ENCODE measurements at regions not wholly inside any gene's neighbourhood (a gene's known extent, or its start where the extent isn't known, plus 50 kb on each side); places are given as distances from the start of the nearest gene placed in this dataset.

DNA sequence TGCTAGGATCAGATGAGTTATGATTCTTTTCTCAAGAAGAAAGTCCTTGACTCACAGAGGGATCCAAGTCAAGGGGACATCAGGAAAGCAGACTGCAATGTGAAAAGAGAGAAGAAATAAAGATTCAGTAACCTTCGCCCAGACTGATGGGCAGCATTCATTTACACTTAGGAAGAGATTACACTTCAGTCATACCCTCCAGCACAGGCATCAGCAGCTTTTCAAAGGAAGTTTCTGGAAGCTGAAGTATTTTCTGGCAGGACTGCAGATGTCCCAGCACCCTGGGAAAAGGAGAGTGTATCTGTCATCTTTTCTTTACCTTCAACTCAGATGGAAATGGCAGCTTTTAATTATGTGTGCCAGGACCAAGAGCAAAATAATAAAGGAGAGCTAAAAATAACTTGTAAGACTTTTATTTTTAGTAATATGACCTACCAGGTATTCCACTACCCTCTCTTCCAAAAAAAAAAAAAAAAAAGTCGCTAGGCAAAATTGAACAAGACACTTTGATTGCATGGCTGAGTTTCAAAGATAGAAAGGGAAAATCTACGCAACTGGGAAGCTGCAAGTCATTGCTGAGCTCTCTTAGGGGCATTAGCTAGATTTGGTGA is 712.1 kb downstream of the EPM2A start:
- H3K4me3 Mint-ChIP-seq, result no peak overlapping the region
- peaks cover 10% of the 10 kb centered on the region for H3K27me3 Mint-ChIP-seq
- no peak overlapping the region for H3K4me3 ChIP-seq (ENCODE audit: low read length)
- ChIA-PET CTCF (no interaction called here), POLR2A (no interaction called here)
- TF ChIP-seq, protein P1, sequence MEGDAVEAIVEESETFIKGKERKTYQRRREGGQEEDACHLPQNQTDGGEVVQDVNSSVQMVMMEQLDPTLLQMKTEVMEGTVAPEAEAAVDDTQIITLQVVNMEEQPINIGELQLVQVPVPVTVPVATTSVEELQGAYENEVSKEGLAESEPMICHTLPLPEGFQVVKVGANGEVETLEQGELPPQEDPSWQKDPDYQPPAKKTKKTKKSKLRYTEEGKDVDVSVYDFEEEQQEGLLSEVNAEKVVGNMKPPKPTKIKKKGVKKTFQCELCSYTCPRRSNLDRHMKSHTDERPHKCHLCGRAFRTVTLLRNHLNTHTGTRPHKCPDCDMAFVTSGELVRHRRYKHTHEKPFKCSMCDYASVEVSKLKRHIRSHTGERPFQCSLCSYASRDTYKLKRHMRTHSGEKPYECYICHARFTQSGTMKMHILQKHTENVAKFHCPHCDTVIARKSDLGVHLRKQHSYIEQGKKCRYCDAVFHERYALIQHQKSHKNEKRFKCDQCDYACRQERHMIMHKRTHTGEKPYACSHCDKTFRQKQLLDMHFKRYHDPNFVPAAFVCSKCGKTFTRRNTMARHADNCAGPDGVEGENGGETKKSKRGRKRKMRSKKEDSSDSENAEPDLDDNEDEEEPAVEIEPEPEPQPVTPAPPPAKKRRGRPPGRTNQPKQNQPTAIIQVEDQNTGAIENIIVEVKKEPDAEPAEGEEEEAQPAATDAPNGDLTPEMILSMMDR (IDR thresholded peaks at IDR 0.05), result no peak
- H3K27ac Mint-ChIP-seq, result no peak overlapping the region
- no peaks in the 10 kb centered on the region for H3K9me3 Mint-ChIP-seq
- no peak for DNase-seq
- no peaks in the 10 kb centered on the region for H3K9me3 ChIP-seq (ENCODE audit: control insufficient read depth in 1 of 2, insufficient read depth in 1 of 2, low read length in 2 of 2)
- H3K27ac ChIP-seq (ENCODE audit: low read depth in 1 of 2, low read length in 2 of 2), result no peak overlapping the region
- intact Hi-C loops (cut with DNase I, micrococcal nuclease), result loop anchor here in 1 of 2 experiments (10.0 kb wide), 2 partner anchors 438 to 1448 kb away; no protein-coding TSS in a partner anchor
- no peaks in the 10 kb centered on the region for H3K36me3 ChIP-seq (ENCODE audit: insufficient read depth, low read length)
- no peaks in the 10 kb centered on the region for H3K27me3 ChIP-seq (ENCODE audit: control insufficient read depth in 1 of 2, insufficient read depth in 2 of 2, low read length in 2 of 2)
- ATAC-seq (ENCODE audit: poor library complexity), result no peak
- no peaks in the 10 kb centered on the region for H3K4me1 Mint-ChIP-seq (ENCODE audit: low read depth)
- no peaks in the 10 kb centered on the region for H3K4me1 ChIP-seq (ENCODE audit: insufficient read depth, low read length)
- H3K36me3 Mint-ChIP-seq (ENCODE audit: low read depth), result no peaks in the 10 kb centered on the region

DNA sequence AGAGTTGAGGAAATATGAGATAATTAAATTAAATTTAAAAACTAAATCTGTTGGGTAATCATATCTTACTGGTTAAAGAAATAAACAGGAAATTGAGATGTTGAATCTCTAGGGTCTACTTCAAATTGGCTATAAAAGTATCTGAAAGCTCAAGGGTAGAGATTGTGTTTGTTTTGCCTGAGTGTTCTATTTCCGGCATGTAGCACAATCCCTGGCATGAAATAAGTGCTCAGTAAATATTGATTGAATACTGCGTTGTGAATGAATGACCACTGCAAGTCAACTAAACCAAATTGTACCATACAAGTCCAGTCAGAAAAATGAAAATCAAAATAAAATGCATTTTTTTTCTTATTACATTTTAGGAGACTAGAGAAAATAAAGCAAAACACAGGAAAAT is 709.8 kb downstream of the EPM2A start:
- Mint-ChIP-seq H3K4me3 (no peak overlapping the region), H3K36me3 (ENCODE audit: low read depth) (no peaks in the 10 kb centered on the region), H3K9me3 (no peaks in the 10 kb centered on the region), H3K4me1 (ENCODE audit: low read depth) (no peaks in the 10 kb centered on the region), H3K27ac (no peak overlapping the region), H3K27me3 (peaks cover 20% of the 10 kb centered on the region)
- DNase-seq, result no peak
- Histone ChIP-seq H3K27me3 (ENCODE audit: control insufficient read depth in 1 of 2, insufficient read depth in 2 of 2, low read length in 2 of 2) (no peaks in the 10 kb centered on the region), H3K36me3 (ENCODE audit: insufficient read depth, low read length) (no peaks in the 10 kb centered on the region), H3K9me3 (ENCODE audit: control insufficient read depth in 1 of 2, insufficient read depth in 1 of 2, low read length in 2 of 2) (no peaks in the 10 kb centered on the region), H3K4me1 (ENCODE audit: insufficient read depth, low read length) (no peaks in the 10 kb centered on the region), H3K4me3 (ENCODE audit: low read length) (no peak overlapping the region), H3K27ac (ENCODE audit: low read depth in 1 of 2, low read length in 2 of 2) (no peak overlapping the region)
- ChIA-PET CTCF (no interaction called here), POLR2A (no interaction called here)
- intact Hi-C loops (cut with DNase I, micrococcal nuclease), result loop anchor here in 1 of 2 experiments (10.0 kb wide), 2 partner anchors 441 to 1451 kb away; no protein-coding TSS in a partner anchor
- TF ChIP-seq, protein P1 (IDR thresholded peaks at IDR 0.05), result no peak
- no peak for ATAC-seq (ENCODE audit: poor library complexity)

DNA sequence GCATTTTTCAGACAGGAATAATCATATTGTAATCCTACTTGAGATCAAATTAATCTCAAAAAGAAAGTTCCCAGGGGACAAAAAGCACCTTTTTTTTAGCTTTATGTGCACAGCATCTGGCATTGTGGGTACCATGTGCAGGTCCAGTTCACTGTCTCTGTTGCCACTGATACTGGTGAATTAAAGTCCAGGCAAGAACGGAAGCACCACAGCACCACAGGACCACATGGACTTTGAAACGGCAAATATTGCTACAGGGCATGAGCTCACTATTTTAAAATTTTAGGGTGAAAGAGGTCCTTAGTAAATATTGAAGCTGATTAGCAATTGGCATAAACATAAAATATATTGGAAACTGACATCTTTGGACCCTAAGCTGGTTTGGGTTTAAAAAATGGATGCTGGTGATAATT is 709.0 kb downstream of the EPM2A start:
- H3K27ac Mint-ChIP-seq, result no peak overlapping the region
- Histone ChIP-seq H3K27me3 (ENCODE audit: control insufficient read depth in 1 of 2, insufficient read depth in 2 of 2, low read length in 2 of 2) (no peaks in the 10 kb centered on the region), H3K4me1 (ENCODE audit: insufficient read depth, low read length) (no peaks in the 10 kb centered on the region), H3K4me3 (ENCODE audit: low read length) (no peak overlapping the region), H3K36me3 (ENCODE audit: insufficient read depth, low read length) (no peaks in the 10 kb centered on the region), H3K27ac (ENCODE audit: low read depth in 1 of 2, low read length in 2 of 2) (no peak overlapping the region), H3K9me3 (ENCODE audit: control insufficient read depth in 1 of 2, insufficient read depth in 1 of 2, low read length in 2 of 2) (no peaks in the 10 kb centered on the region)
- no peak for ATAC-seq (ENCODE audit: poor library complexity)
- H3K9me3 Mint-ChIP-seq, result no peaks in the 10 kb centered on the region
- intact Hi-C loops (cut with DNase I, micrococcal nuclease), result loop anchor here in 1 of 2 experiments (10.0 kb wide), 2 partner anchors 441 to 1451 kb away; no protein-coding TSS in a partner anchor
- H3K27me3 Mint-ChIP-seq, result peaks cover 25% of the 10 kb centered on the region
- ChIA-PET POLR2A (no interaction called here), CTCF (no interaction called here)
- H3K4me3 Mint-ChIP-seq, result no peak overlapping the region
- no peaks in the 10 kb centered on the region for H3K4me1 Mint-ChIP-seq (ENCODE audit: low read depth)
- DNase-seq, result no peak
- H3K36me3 Mint-ChIP-seq (ENCODE audit: low read depth), result no peaks in the 10 kb centered on the region
- TF ChIP-seq, protein P1 (IDR thresholded peaks at IDR 0.05), result no peak

Measured in CD4-positive, alpha-beta T cell (primary cell).